ENCODE measurements at regions not wholly inside any gene's neighbourhood (a gene's known extent, or its start where the extent isn't known, plus 50 kb on each side); places are given as distances from the start of the nearest gene placed in this dataset.

- TF ChIP-seq CTCF (IDR thresholded peaks at IDR 0.05; ENCODE audit: low read depth, low read length): no peak
- TF ChIP-seq EZH2phosphoT487 (IDR thresholded peaks at IDR 0.05; ENCODE audit: low read depth): no peak
Observed at GRCh38 chr2:128818704-128819491, 500.2 kb upstream of the HS6ST1 start.
